GM21360 (cell line): ENCODE measurements at regions not wholly inside any gene's neighbourhood (a gene's known extent, or its start where the extent isn't known, plus 50 kb on each side); places are given as distances from the start of the nearest gene placed in this dataset.
A peak's percentile ranks its signal among the peaks of the same experiment; 100 is the strongest.

Source experiments
- ATAC-seq: cut with Tn5 transposase; IDR thresholded peaks from one replicate; pipeline ENCODE4 v1.9.1; 2021; ENCODE audit warnings: mild to moderate bottlenecking, moderate library complexity; ENCODE audit not compliant: unreplicated experiment

DNA sequence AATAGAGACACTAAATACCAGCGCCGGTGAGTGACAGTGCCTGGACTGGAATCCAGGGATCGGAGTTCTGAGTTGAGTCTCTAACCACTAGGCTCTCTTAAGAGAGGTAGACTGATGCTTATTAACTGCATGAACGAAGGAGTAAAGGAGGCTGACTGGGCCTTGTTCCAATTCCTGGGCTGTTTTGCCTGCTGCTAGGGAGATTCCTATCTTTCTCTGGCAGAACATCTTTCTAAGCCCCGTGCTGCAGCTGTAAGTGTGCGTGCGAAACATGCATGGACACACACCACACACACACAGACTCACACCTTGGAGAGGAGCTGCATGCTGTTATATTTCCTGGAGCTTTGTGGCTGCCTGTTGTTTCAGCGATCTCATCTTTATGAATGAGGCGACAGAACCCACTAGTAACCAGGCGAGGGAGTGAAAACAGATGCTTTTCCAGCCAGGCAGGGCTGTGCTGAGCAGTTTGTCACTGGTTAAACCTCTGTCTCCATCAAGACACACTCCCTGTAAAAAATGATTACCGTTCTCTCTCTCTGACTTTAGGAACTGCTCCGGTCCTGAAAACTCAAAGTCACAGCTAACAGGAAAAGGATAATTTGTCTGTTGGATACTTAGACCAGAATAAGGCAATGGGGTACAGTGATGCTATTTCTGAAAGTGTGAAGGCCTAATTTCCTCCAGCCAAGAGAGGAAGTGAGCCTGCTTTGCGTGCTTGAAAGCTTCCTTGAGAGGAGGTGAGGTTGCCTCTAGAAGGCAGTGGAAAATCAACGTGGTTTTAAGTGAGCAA, 157.4 kb upstream of the ZNF217 start:
- ATAC-seq = peak; percentile 71

DNA sequence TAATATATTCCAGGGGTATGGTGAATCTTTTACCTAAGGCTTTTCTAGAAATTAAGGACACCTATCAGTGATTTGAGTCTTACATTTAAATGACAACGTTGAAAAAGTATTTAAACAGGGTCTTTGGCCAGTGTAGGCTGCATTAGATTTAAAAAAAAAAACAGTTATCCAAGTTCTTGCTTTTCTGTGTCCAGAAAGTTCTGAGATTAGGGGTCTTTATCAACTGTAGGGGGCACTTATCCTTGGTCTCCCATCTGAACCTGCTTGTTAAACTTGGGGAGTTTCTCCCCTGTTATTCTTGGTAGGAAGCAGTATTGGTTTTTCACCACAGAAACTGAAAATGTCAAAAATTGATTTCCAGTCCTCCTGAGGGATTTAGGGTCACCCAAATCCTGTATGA, 155.9 kb upstream of the ZNF217 start:
- ATAC-seq = no peak

DNA sequence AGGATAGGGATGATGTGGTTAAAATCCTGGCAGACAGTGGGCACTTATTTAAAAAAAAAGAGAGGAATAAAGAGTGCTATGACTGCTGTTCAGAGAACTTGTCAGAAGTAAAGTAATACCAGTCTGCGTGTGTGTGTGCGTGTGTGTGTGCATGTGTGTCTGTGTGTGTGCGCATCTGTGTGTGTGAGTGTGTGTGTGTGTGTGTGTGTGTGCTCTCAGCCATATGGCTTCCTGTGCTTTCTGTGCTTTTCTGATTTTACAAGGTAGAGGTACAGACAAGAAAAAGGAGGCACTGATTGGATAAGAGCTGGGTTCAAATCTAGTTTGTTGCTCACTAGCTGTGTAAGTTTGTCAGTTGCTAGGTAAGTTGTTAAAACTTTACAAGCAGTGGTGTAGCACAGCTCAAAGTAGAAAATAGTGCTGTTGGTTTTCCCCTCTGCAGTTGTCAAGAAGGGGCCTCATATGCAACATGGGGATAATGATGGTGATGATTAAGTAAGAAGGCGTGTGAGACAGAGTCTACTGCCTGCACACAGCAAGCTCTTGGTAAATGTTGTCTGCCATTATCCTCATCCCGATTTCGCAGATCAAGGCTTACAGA, 155.3 kb upstream of the ZNF217 start:
- ATAC-seq = no peak

DNA sequence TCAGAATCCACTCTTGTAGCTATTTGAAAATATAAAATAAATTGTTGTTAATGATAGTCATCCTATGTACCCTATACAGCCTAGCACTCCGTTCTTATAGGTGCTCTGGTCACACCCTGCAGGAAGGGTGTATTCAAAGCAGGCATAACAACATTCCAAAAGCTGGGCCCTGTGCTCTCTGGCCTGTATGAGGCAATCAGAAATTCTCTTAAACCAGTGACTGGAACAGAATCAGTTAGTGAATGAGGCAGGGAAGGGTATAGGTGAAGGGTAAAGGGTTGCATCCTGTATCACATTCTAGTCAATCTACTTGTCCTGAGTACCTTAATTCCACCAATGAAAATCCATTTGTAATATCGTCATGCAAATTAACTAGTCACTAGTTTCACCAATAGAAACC, 154.5 kb upstream of the ZNF217 start:
- no peak for ATAC-seq

DNA sequence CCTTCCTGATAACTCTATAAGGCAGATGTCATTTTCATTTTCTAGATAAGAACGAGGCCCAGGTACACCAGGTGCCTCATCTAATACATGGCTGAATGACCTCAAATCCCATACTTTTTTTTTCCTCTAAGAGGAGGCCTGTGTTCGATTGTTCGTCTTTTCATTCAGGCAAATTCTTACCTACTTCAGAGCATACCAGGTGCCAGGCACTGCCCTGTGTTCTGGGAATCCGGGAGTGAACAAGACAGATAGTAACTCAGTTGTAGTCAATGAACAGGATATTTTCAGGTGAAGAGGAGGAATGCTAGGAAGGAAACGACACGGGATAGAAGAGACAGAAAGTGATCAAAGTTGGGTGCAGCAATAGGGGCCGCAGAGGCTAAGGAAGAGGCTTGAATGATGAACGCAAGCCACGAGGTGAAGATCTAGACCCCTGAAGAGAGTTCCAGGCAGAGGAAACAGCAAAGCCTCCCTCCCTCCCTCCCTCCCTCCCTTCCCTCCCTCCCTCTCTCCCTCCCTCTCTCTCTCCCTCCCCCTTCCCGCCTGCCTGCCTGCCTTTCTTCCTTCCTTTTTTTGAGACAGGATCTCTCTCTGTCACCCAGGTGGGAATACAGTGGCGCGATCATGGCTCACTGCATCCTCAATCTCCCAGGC, 150.1 kb upstream of the ZNF217 start:
- ATAC-seq = no peak

DNA sequence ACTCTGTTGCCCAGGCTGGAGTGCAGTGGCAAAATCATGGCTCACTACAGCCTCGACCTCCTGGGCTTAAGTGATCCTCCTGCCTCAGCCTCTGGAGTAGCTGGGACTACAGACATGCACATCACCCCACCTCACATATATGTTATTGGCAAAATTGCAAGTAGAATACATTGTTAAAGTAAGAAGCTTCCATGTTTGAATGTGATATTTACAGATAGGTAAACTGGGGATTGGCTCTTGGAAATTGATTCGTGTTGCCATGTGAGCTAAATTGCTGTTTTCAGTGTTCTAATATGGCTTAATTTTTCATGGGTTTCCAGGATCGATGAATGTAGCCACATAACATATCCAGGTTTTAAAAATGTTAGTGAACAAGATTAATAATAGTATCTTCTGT, 149.0 kb upstream of the ZNF217 start:
- no peak for ATAC-seq

DNA sequence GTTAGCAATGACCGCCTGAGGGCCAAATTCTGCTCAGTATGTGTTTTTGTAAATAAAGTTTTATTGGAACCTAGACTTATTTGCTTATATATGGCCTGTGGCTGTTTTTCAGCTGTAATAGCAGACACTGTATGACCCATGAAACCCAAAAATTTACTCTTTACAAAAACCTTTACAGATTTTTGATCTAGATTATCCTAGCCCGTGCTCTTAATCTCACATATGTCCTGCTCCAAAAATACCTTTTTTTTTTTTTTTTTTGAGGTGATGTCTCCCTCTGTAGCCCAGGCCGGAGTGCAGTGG, 148.0 kb upstream of the ZNF217 start:
- no peak for ATAC-seq

DNA sequence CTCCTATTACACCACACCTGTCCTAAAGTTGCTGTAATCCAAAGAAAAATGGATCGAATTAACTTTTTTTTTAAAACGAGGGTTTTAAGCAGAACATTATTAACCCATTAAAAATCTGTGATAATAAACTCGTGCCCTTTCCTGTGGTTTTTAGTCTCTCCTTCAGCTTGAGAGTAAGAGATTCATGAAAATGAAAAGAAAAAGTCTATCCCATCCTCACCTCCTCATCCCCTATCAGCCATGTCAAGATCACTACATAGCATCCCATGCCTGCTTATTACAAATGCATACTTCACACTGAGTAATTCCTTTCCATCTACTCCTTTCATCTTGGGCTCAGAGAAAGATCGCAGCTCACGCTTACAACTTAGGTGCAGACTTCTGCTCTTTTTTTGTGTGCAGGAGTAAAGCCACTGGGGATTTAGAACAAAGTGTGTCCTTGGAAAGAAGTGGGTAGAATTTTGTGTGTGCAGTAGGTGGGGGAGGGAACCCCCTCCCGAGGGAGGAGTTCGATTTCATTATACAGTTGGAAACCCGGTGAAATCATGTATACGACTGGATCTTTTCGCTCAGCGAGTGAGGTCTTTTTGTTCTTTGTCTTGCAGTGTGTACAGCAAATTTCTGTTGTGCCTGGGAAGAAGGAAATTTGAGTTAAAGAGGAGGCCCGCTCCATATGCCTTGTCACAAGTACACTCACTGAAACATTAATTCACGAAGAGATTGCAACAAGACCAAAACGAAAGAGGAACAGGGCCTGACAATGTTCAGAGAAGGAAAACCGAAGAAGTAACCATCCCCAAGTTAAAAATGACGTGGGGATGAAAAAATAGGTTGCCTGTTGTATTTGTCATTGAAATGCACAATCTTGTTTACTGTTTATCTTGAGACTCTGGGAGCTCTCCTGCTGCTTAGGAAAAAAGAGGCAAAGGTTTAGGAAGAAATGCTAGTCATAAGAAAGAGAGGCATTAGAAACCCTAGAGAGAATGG, 146.5 kb upstream of the ZNF217 start:
- ATAC-seq = peak; percentile 38

DNA sequence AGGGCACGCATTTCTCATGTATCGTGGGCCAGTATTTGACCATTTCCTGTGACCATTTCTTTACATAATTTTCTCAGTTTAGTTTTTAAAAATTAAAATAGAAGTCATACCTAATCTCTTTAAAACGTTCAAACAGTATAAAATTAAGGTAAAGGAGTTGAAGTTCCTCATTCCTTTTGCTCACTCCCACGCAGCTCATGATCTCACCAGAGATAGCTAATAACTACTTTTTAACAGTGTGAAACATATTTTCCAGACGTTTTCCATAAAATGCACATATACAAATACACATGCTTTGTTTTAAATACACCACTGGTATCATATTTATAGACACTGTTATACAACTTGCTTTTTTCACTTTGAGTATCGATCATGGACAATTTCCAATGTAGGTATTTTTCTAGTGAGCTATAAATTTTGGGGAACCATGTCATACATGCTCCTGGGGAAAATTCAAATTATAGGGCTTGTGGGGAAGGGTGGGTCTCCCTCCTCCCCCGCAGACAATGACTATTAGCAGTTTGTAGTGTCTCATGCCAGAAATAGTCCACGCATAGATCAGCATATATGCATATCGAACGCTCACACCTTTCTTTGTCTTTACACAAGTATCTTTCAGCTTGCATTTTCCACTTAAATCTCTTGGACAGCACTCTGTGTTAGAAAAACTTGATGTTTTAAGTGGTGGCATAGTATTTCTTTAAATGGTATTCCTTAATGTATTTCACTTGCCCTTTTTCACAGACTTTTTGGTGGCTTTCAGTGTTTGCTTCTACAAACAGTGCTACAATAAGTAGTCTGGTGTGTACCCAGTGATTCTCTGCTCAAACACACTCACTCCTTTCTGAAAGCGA, 145.5 kb upstream of the ZNF217 start:
- no peak for ATAC-seq

DNA sequence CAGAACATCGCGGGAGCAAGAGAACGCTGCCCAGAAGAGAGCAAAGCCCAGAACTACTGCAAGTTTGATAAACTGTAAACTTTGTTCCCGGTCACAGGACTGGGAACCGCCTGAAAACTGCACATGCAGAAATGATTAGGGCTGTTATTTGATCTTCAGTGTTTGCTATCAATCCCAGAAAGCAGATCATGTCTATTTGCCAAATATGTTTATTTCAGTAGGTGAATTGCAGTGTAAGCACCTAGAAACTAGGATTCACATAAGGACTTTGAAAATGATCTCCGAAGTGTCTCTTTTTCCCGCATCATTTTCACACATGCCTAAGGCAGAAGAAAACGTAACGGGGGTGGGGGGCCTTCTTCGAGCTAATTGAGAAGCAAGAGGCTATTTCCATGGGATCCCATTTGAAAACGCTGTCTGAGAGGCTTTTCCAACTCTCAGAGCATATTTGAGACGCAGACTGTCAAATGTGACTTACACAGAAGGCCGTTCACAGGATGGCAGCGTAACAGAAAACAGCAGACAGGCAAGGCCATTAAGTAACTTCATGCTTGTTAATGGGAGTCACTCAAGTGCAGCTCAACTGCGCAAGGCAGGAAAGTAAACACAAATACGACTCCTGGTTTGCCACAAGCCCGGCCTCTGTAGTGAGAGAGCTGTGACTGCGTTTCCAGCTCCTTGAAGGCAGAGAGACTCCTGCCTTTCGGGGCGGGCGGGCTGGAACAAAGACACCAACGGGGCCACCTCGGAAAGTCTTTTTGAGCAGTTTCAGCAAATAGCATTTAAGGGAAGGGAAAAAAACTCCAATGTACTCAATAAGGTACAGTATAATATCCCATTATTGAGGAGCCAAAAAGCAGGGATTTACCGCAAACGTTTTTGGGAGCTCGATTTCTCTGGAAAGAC, 144.7 kb upstream of the ZNF217 start:
- ATAC-seq = no peak

DNA sequence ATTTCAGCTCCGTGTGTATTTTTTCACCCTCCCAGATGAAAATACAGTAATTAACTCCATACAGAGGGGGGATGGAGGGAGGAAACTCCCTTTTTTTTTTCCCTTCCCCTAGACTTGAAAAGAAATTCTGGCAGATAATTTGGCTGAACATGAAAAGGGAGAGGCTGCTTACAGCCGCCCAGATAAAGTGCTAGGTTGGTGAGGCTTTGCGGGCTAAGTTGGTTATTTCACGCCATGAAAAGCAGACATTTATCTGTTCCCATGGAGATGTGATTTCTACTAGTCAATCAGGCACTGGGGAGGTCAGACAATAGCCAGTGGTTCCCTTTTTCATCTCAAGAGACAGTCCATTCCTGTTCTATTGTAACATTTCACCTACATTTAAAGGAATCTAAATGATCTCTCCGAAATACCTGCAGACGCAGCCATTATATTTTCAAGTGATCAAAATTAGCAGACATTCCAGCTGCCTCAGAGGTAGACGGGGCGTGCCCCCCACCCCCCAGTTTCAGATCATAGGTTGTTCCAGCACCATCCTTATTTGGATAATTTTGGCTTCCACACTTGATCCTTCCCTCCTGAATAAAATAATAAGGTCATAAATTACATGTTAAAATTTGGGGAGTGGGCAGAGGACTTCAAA, 143.9 kb upstream of the ZNF217 start:
- peak; percentile 2 for ATAC-seq

DNA sequence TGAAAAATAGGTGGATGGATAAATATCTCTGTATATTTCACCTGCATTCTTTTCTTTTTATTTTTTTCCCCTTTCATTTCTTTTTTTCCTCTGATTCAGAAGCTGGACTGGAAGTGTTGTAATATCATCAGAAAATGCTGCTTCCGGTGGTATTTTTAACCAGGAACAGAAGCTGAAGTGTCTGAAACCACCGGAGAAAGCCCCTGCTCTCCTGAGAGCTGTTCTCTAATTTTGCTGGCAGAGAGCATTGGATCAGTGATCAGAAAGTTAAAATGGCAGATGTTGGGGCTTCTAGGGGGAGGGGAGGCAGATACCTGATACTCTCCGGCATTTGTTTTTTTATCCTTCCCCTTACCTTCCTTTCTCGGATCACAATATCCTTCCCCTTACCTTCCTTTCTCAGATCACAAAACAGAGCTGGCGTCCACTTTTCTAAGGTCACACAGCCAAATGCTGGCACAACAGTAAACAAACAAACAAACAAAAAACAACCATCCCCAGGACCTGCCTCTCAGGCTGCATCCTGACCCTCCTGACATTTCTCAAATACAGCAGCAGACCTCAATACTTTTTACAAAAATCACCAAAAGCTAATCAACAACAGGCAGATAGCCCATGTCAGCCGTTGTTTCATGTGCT, 143.2 kb upstream of the ZNF217 start:
- peak; percentile 45 for ATAC-seq

DNA sequence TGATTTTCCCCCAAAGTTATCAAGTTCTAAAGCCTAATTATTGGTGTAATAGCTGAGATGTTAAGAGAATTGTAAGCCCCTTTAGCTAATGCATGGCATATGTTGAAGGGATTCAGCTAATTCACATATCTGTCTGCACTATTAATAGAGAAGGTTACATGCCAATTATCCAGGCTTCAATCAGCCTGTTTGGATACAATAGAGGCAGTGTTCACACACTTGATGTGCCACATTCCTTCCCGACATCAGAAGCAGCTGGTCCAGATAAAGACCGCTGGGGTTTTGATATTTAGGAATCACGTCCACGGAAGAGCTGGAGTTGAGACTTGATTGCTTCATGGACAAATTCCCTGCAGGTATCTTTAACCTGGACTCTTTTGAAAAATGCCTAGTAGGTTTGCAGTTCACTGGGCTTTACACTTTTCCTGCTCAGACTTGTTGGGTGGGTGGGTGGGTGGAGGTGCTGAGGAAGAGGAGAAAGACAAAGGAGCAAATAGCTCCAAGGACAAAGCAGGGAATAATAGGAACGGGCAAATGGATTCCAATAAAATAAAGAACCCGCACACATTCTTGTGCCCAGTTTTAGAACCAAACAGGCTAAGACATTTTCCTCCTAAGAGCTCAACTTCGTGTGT, 142.6 kb upstream of the ZNF217 start:
- ATAC-seq = no peak

DNA sequence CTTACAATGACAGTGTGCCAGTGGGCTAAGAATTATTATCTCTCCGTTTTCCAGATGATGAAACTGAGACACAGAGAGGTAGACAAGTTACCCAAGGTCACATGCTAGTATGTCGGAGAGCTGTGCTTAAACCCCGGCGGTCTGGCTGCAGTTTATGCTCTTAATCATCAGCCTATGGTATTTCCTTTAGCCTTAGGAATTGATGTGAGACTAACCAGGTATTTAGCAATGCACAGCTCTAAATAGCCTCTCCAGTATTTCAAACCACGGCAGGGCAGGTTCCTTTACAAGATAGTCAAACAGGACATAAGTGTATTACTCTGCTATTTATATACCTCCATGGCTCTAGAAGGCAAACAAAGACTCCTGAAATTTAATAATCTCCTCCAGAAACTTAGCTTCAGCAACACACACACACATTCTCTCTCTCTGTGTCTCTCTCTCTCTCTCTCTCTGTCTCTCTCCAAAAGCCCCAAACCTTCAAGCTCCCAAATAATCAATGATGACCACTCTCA, 142.0 kb upstream of the ZNF217 start:
- ATAC-seq = no peak

DNA sequence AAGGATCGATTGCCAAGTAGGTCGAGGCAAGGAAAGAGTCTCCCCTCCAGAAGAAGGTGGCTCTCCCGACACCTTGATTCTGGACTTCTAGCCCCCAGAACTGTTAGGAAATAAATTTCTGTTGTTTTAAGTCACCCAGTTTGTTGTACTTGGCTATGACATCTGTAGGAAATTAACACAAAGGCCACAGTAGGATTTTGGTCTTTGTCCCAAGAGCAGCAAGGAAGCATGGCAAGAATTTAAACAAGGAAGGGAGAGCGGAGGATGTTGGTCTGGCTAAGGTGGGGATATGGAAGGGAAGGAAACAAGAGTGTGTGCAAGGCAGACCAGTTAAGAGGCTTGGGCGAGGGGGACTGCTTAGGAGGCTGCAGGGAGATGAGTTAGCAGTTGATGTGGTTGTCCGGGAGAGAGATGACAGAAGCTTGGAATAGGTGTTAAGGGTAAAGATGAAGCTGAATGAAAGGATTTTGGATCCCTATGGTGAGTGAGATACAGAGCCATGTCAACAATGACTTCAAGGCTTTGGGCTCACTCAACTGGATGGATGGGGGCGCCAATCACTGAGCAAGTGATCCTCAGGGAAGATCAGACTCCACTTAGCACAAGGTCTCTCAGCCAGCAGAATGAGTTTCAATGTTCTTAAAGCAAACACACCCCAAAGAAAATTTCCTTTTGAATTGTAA, 140.5 kb upstream of the ZNF217 start:
- no peak for ATAC-seq

DNA sequence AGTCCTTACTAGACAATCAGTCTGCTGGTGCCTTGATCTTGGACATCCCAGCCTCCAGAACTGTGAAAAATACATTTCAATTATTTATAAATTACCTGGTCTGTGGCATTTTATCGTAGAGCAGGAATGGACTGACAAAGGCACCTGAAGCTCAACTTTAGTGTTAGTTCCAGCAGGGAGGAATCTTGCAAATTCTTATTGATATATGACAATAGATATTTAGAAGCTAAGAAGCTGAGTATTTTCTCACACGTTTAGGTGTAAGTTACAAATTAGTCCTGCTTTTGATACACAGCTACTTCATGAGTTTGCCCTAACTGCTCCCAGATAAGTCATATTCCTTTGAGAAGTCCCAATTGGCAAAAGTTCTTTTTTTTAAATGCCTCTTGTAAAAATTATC, 138.0 kb upstream of the ZNF217 start:
- no peak for ATAC-seq

DNA sequence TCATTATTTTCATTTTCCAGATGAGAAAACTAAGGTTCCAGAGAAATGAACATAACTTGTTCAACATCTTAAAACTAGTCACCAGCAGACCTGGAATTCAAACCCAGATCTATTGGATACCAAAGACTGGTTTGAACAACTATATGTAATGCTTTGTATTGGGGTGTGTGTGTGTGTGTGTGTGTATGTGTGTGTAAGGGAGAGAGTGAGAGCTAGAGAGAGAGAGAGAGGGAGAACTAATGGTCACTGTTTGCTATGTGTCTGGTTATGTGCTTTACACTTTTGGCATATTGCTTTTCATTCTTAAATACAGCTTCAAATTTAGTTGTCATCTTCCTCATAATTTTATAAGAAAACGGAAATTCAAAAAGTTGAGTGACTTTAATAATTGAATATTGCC, 134.7 kb upstream of the ZNF217 start:
- no peak for ATAC-seq
